Activated CD8-positive, alpha-beta memory T cell treated with anti-CD3 and anti-CD28 coated beads, Interleukin-2, amount 50 U/mL, for 1 hour (primary cell): ENCODE measurements at regions not wholly inside any gene's neighbourhood (a gene's known extent, or its start where the extent isn't known, plus 50 kb on each side); places are given as distances from the start of the nearest gene placed in this dataset.
A peak's percentile ranks its signal among the peaks of the same experiment; 100 is the strongest.
"Not testable (repeated sequence)": the region's sequence is repeated elsewhere in the genome, so short reads cannot be mapped to it uniquely, and the experiment has no call there.

Source experiments
- DNase-seq: peaks from one replicate; pipeline ENCODE4 v3.0.0-alpha.2; 2020; ENCODE audit errors: extremely low read depth

GRCh38 chr4:101730291-101731117 is 60.0 kb upstream of the BANK1 start:
- DNase-seq, result peak; percentile 2

- DNase-seq, result no peak
Observed at GRCh38 chr4:101727238-101727637, 63.3 kb upstream of the BANK1 start.

- no peak for DNase-seq
Observed at GRCh38 chr4:101724093-101724492, 66.4 kb upstream of the BANK1 start.

- no peak for DNase-seq
Observed at GRCh38 chr4:101718810-101719209, 71.7 kb upstream of the BANK1 start.

GRCh38 chr4:101711590-101712260 is 78.8 kb upstream of the BANK1 start:
- no peak for DNase-seq

GRCh38 chr4:101710806-101711205 is 79.7 kb upstream of the BANK1 start:
- no peak for DNase-seq

GRCh38 chr4:101708293-101709039 is 82.1 kb upstream of the BANK1 start:
- DNase-seq, result no peak

- no peak for DNase-seq
Observed at GRCh38 chr4:101707596-101707995, 82.9 kb upstream of the BANK1 start.

- no peak for DNase-seq
Observed at GRCh38 chr4:101706535-101707057, 83.9 kb upstream of the BANK1 start.

- DNase-seq, result no peak
Observed at GRCh38 chr4:101701551-101701950, 89.0 kb upstream of the BANK1 start.

GRCh38 chr4:101699441-101700124 is 90.9 kb upstream of the BANK1 start:
- DNase-seq, result no peak

GRCh38 chr4:101697266-101697665 is 93.3 kb upstream of the BANK1 start:
- DNase-seq, result no peak

- DNase-seq, result no peak
Observed at GRCh38 chr4:101696276-101697010, 94.1 kb upstream of the BANK1 start.

GRCh38 chr4:101695176-101695575 is 95.4 kb upstream of the BANK1 start:
- no peak for DNase-seq

- not testable (repeated sequence) for DNase-seq
Observed at GRCh38 chr4:101694403-101694802, 96.1 kb upstream of the BANK1 start.

GRCh38 chr4:101693842-101694398 is 96.6 kb upstream of the BANK1 start:
- no peak for DNase-seq

- DNase-seq, result no peak
Observed at GRCh38 chr4:101689220-101689619, 101.3 kb upstream of the BANK1 start.

- DNase-seq, result no peak
Observed at GRCh38 chr4:101685126-101685525, 105.4 kb upstream of the BANK1 start.

- no peak for DNase-seq
Observed at GRCh38 chr4:101682946-101683345, 107.6 kb upstream of the BANK1 start.

GRCh38 chr4:101678180-101678579 is 112.3 kb upstream of the BANK1 start:
- DNase-seq, result no peak

GRCh38 chr4:101670897-101671296 is 119.6 kb upstream of the BANK1 start:
- no peak for DNase-seq
